ENCODE measurements at regions not wholly inside any gene's neighbourhood (a gene's known extent, or its start where the extent isn't known, plus 50 kb on each side); places are given as distances from the start of the nearest gene placed in this dataset.

GRCh38 chr2:172215172-172215935 lies 112.7 kb upstream of the DLX2 start:
- H3K36me3 Mint-ChIP-seq, result no peaks in the 10 kb centered on the region
- H3K9me3 Mint-ChIP-seq, result no peaks in the 10 kb centered on the region
- H3K4me3 Mint-ChIP-seq, result no peak overlapping the region
- H3K27ac Mint-ChIP-seq, result no peak overlapping the region
- DNase-seq, result no peak
- no peaks in the 10 kb centered on the region for H3K27me3 Mint-ChIP-seq
- H3K4me1 Mint-ChIP-seq, result peaks cover 19% of the 10 kb centered on the region

GRCh38 chr2:172215936-172216335 lies 113.2 kb upstream of the DLX2 start:
- no peaks in the 10 kb centered on the region for H3K27me3 Mint-ChIP-seq
- peaks cover 19% of the 10 kb centered on the region for H3K4me1 Mint-ChIP-seq
- DNase-seq, result no peak
- H3K27ac Mint-ChIP-seq, result no peak overlapping the region
- no peaks in the 10 kb centered on the region for H3K9me3 Mint-ChIP-seq
- H3K36me3 Mint-ChIP-seq, result no peaks in the 10 kb centered on the region
- no peak overlapping the region for H3K4me3 Mint-ChIP-seq

- Mint-ChIP-seq H3K9me3 (no peaks in the 10 kb centered on the region), H3K36me3 (no peaks in the 10 kb centered on the region), H3K4me1 (peaks cover 18% of the 10 kb centered on the region), H3K4me3 (no peak overlapping the region), H3K27ac (no peak overlapping the region), H3K27me3 (no peaks in the 10 kb centered on the region)
- DNase-seq, result no peak
These were observed 113.8 kb upstream of the DLX2 start for GRCh38 chr2:172216477-172216876.

- no peak overlapping the region for H3K4me3 Mint-ChIP-seq
- H3K27me3 Mint-ChIP-seq, result no peaks in the 10 kb centered on the region
- H3K4me1 Mint-ChIP-seq, result peaks cover 14% of the 10 kb centered on the region
- H3K36me3 Mint-ChIP-seq, result no peaks in the 10 kb centered on the region
- no peaks in the 10 kb centered on the region for H3K9me3 Mint-ChIP-seq
- DNase-seq, result no peak
- no peak overlapping the region for H3K27ac Mint-ChIP-seq
These were observed 116.5 kb upstream of the DLX2 start for GRCh38 chr2:172219201-172219600.

GRCh38 chr2:172220121-172220520 lies 117.4 kb upstream of the DLX2 start:
- Mint-ChIP-seq H3K36me3 (no peaks in the 10 kb centered on the region), H3K27ac (no peak overlapping the region), H3K4me1 (peaks cover 17% of the 10 kb centered on the region), H3K4me3 (no peak overlapping the region), H3K9me3 (no peaks in the 10 kb centered on the region), H3K27me3 (no peaks in the 10 kb centered on the region)
- DNase-seq, result no peak

- Mint-ChIP-seq H3K27ac (no peak overlapping the region), H3K4me1 (peaks cover 17% of the 10 kb centered on the region), H3K4me3 (no peak overlapping the region), H3K36me3 (no peaks in the 10 kb centered on the region), H3K27me3 (no peaks in the 10 kb centered on the region), H3K9me3 (no peaks in the 10 kb centered on the region)
- DNase-seq, result no peak
These were observed 120.9 kb upstream of the DLX2 start for GRCh38 chr2:172223601-172224054.

GRCh38 chr2:172225786-172226185 lies 123.1 kb upstream of the DLX2 start:
- no peak overlapping the region for H3K4me3 Mint-ChIP-seq

GRCh38 chr2:172226244-172227061 lies 123.8 kb upstream of the DLX2 start:
- Mint-ChIP-seq H3K36me3 (no peaks in the 10 kb centered on the region), H3K27ac (no peak overlapping the region)
- peak; percentile 10 for DNase-seq

More at GRCh38 chr2:172225786-172226185, 123.1 kb upstream of the DLX2 start:
- DNase-seq, result no peak
- Mint-ChIP-seq H3K36me3 (no peaks in the 10 kb centered on the region), H3K9me3 (no peaks in the 10 kb centered on the region), H3K4me1 (peaks cover 16% of the 10 kb centered on the region), H3K27ac (no peak overlapping the region), H3K27me3 (no peaks in the 10 kb centered on the region)

GRCh38 chr2:172227719-172228118 lies 125.0 kb upstream of the DLX2 start:
- no peak for DNase-seq
- Mint-ChIP-seq H3K4me3 (no peak overlapping the region), H3K9me3 (no peaks in the 10 kb centered on the region), H3K27ac (no peak overlapping the region), H3K4me1 (peaks cover 13% of the 10 kb centered on the region), H3K27me3 (no peaks in the 10 kb centered on the region), H3K36me3 (no peaks in the 10 kb centered on the region)

More at GRCh38 chr2:172226244-172227061, 123.8 kb upstream of the DLX2 start:
- no peaks in the 10 kb centered on the region for H3K27me3 Mint-ChIP-seq
- no peak overlapping the region for H3K4me3 Mint-ChIP-seq
- H3K4me1 Mint-ChIP-seq, result peaks cover 16% of the 10 kb centered on the region
- no peaks in the 10 kb centered on the region for H3K9me3 Mint-ChIP-seq

- Mint-ChIP-seq H3K36me3 (no peaks in the 10 kb centered on the region), H3K27me3 (peaks cover 1% of the 10 kb centered on the region), H3K27ac (no peak overlapping the region), H3K4me3 (no peak overlapping the region), H3K4me1 (peaks cover 8% of the 10 kb centered on the region), H3K9me3 (no peaks in the 10 kb centered on the region)
- no peak for DNase-seq
These were observed 125.6 kb upstream of the DLX2 start for GRCh38 chr2:172228177-172228808.

- H3K4me1 Mint-ChIP-seq, result peaks cover 4% of the 10 kb centered on the region
- H3K27me3 Mint-ChIP-seq, result peaks cover 9% of the 10 kb centered on the region
- no peak overlapping the region for H3K27ac Mint-ChIP-seq
- H3K4me3 Mint-ChIP-seq, result no peak overlapping the region
- no peak for DNase-seq
- no peaks in the 10 kb centered on the region for H3K9me3 Mint-ChIP-seq
- H3K36me3 Mint-ChIP-seq, result no peaks in the 10 kb centered on the region
These were observed 126.4 kb upstream of the DLX2 start for GRCh38 chr2:172229125-172229524.

- Mint-ChIP-seq H3K4me3 (no peak overlapping the region), H3K36me3 (no peaks in the 10 kb centered on the region), H3K4me1 (peaks cover 14% of the 10 kb centered on the region)
These were observed 127.7 kb upstream of the DLX2 start for GRCh38 chr2:172230332-172230888.

GRCh38 chr2:172230889-172231401 lies 128.2 kb upstream of the DLX2 start:
- H3K4me3 Mint-ChIP-seq, result no peak overlapping the region
- H3K27ac Mint-ChIP-seq, result no peak overlapping the region
- H3K9me3 Mint-ChIP-seq, result no peaks in the 10 kb centered on the region
- H3K36me3 Mint-ChIP-seq, result no peaks in the 10 kb centered on the region
- H3K4me1 Mint-ChIP-seq, result peaks cover 17% of the 10 kb centered on the region
- DNase-seq, result no peak
- H3K27me3 Mint-ChIP-seq, result peaks cover 22% of the 10 kb centered on the region

More at GRCh38 chr2:172230332-172230888, 127.7 kb upstream of the DLX2 start:
- H3K27me3 Mint-ChIP-seq, result peaks cover 22% of the 10 kb centered on the region
- no peak for DNase-seq
- H3K27ac Mint-ChIP-seq, result no peak overlapping the region
- no peaks in the 10 kb centered on the region for H3K9me3 Mint-ChIP-seq

GRCh38 chr2:172231508-172231907 lies 128.8 kb upstream of the DLX2 start:
- H3K36me3 Mint-ChIP-seq, result no peaks in the 10 kb centered on the region
- H3K4me3 Mint-ChIP-seq, result no peak overlapping the region
- H3K27me3 Mint-ChIP-seq, result peaks cover 26% of the 10 kb centered on the region
- H3K9me3 Mint-ChIP-seq, result no peaks in the 10 kb centered on the region
- H3K27ac Mint-ChIP-seq, result no peak overlapping the region
- peaks cover 17% of the 10 kb centered on the region for H3K4me1 Mint-ChIP-seq
- DNase-seq, result no peak
